ENCODE measurements at regions not wholly inside any gene's neighbourhood (a gene's known extent, or its start where the extent isn't known, plus 50 kb on each side); places are given as distances from the start of the nearest gene placed in this dataset.
"Not testable (repeated sequence)": the region's sequence is repeated elsewhere in the genome, so short reads cannot be mapped to it uniquely, and the experiment has no call there.

GRCh38 chr6:74343804-74344203 is 647.8 kb downstream of the CD109 start:
- Histone ChIP-seq H3K27ac (ENCODE audit: low read depth, low read length) (no peak overlapping the region), H3K4me3 (ENCODE audit: low read length in 3 of 3) (no peak overlapping the region), H3K27me3 (ENCODE audit: control insufficient read depth in 3 of 3, insufficient read depth in 3 of 3, low read length in 3 of 3) (no peaks in the 10 kb centered on the region), H3K9me3 (ENCODE audit: control insufficient read depth in 3 of 3, low read length in 3 of 3) (no peaks in the 10 kb centered on the region), H3K36me3 (ENCODE audit: control insufficient read depth in 3 of 3, insufficient read depth in 3 of 3, low read length in 3 of 3) (no peaks in the 10 kb centered on the region), H3K9ac (ENCODE audit: low read depth in 1 of 3, low read length in 3 of 3) (no peak overlapping the region), H3K4me1 (ENCODE audit: control insufficient read depth in 3 of 3, insufficient read depth in 3 of 3, low read length in 3 of 3) (peaks cover 0 to 3% (median 0%) of the 10 kb centered on the region in 3 donors)

- not testable (repeated sequence) for H3K9me3 ChIP-seq (ENCODE audit: control insufficient read depth in 3 of 3, low read length in 3 of 3); H3K4me3 ChIP-seq (ENCODE audit: low read length in 3 of 3); H3K27ac ChIP-seq (ENCODE audit: low read depth, low read length); H3K36me3 ChIP-seq (ENCODE audit: control insufficient read depth in 3 of 3, insufficient read depth in 3 of 3, low read length in 3 of 3); H3K9ac ChIP-seq (ENCODE audit: low read depth in 1 of 3, low read length in 3 of 3); H3K27me3 ChIP-seq (ENCODE audit: control insufficient read depth in 3 of 3, insufficient read depth in 3 of 3, low read length in 3 of 3); H3K4me1 ChIP-seq (ENCODE audit: control insufficient read depth in 3 of 3, insufficient read depth in 3 of 3, low read length in 3 of 3)
Observed at GRCh38 chr6:74343321-74343720, 647.3 kb downstream of the CD109 start.

- no peaks in the 10 kb centered on the region for H3K9me3 ChIP-seq (ENCODE audit: control insufficient read depth in 3 of 3, low read length in 3 of 3)
- no peaks in the 10 kb centered on the region for H3K27me3 ChIP-seq (ENCODE audit: control insufficient read depth in 3 of 3, insufficient read depth in 3 of 3, low read length in 3 of 3)
- no peaks in the 10 kb centered on the region for H3K36me3 ChIP-seq (ENCODE audit: control insufficient read depth in 3 of 3, insufficient read depth in 3 of 3, low read length in 3 of 3)
- no peak overlapping the region for H3K4me3 ChIP-seq (ENCODE audit: low read length in 3 of 3)
- H3K9ac ChIP-seq (ENCODE audit: low read depth in 1 of 3, low read length in 3 of 3): no peak overlapping the region
- H3K4me1 ChIP-seq (ENCODE audit: control insufficient read depth in 3 of 3, insufficient read depth in 3 of 3, low read length in 3 of 3): no peaks in the 10 kb centered on the region
- no peak overlapping the region for H3K27ac ChIP-seq (ENCODE audit: low read depth, low read length)
Observed at GRCh38 chr6:74334722-74335121, 638.7 kb downstream of the CD109 start.

- Histone ChIP-seq H3K36me3 (ENCODE audit: control insufficient read depth in 3 of 3, insufficient read depth in 3 of 3, low read length in 3 of 3) (no peaks in the 10 kb centered on the region), H3K27me3 (ENCODE audit: control insufficient read depth in 3 of 3, insufficient read depth in 3 of 3, low read length in 3 of 3) (no peaks in the 10 kb centered on the region), H3K9ac (ENCODE audit: low read depth in 1 of 3, low read length in 3 of 3) (no peak overlapping the region)
Observed at GRCh38 chr6:74333406-74333805, 637.4 kb downstream of the CD109 start.

GRCh38 chr6:74320715-74321114 is 624.7 kb downstream of the CD109 start:
- H3K4me3 ChIP-seq (ENCODE audit: low read length in 3 of 3): no peak overlapping the region
- H3K27ac ChIP-seq (ENCODE audit: low read depth, low read length): no peak overlapping the region
- H3K9me3 ChIP-seq (ENCODE audit: control insufficient read depth in 3 of 3, low read length in 3 of 3): no peaks in the 10 kb centered on the region

More at GRCh38 chr6:74333406-74333805, 637.4 kb downstream of the CD109 start:
- Histone ChIP-seq H3K27ac (ENCODE audit: low read depth, low read length) (no peak overlapping the region), H3K4me1 (ENCODE audit: control insufficient read depth in 3 of 3, insufficient read depth in 3 of 3, low read length in 3 of 3) (no peaks in the 10 kb centered on the region), H3K9me3 (ENCODE audit: control insufficient read depth in 3 of 3, low read length in 3 of 3) (no peaks in the 10 kb centered on the region), H3K4me3 (ENCODE audit: low read length in 3 of 3) (no peak overlapping the region)

GRCh38 chr6:74320074-74320473 is 624.1 kb downstream of the CD109 start:
- H3K4me1 ChIP-seq (ENCODE audit: control insufficient read depth in 3 of 3, insufficient read depth in 3 of 3, low read length in 3 of 3): no peaks in the 10 kb centered on the region
- no peaks in the 10 kb centered on the region for H3K36me3 ChIP-seq (ENCODE audit: control insufficient read depth in 3 of 3, insufficient read depth in 3 of 3, low read length in 3 of 3)
- H3K9ac ChIP-seq (ENCODE audit: low read depth in 1 of 3, low read length in 3 of 3): no peak overlapping the region
- H3K4me3 ChIP-seq (ENCODE audit: low read length in 3 of 3): no peak overlapping the region
- H3K27ac ChIP-seq (ENCODE audit: low read depth, low read length): no peak overlapping the region
- no peaks in the 10 kb centered on the region for H3K9me3 ChIP-seq (ENCODE audit: control insufficient read depth in 3 of 3, low read length in 3 of 3)
- no peaks in the 10 kb centered on the region for H3K27me3 ChIP-seq (ENCODE audit: control insufficient read depth in 3 of 3, insufficient read depth in 3 of 3, low read length in 3 of 3)

More at GRCh38 chr6:74320715-74321114, 624.7 kb downstream of the CD109 start:
- Histone ChIP-seq H3K9ac (ENCODE audit: low read depth in 1 of 3, low read length in 3 of 3) (no peak overlapping the region), H3K27me3 (ENCODE audit: control insufficient read depth in 3 of 3, insufficient read depth in 3 of 3, low read length in 3 of 3) (no peaks in the 10 kb centered on the region), H3K4me1 (ENCODE audit: control insufficient read depth in 3 of 3, insufficient read depth in 3 of 3, low read length in 3 of 3) (no peaks in the 10 kb centered on the region), H3K36me3 (ENCODE audit: control insufficient read depth in 3 of 3, insufficient read depth in 3 of 3, low read length in 3 of 3) (no peaks in the 10 kb centered on the region)

- no peaks in the 10 kb centered on the region for H3K27me3 ChIP-seq (ENCODE audit: control insufficient read depth in 3 of 3, insufficient read depth in 3 of 3, low read length in 3 of 3)
- H3K9ac ChIP-seq (ENCODE audit: low read depth in 1 of 3, low read length in 3 of 3): no peak overlapping the region
- no peaks in the 10 kb centered on the region for H3K4me1 ChIP-seq (ENCODE audit: control insufficient read depth in 3 of 3, insufficient read depth in 3 of 3, low read length in 3 of 3)
- no peaks in the 10 kb centered on the region for H3K9me3 ChIP-seq (ENCODE audit: control insufficient read depth in 3 of 3, low read length in 3 of 3)
- H3K36me3 ChIP-seq (ENCODE audit: control insufficient read depth in 3 of 3, insufficient read depth in 3 of 3, low read length in 3 of 3): no peaks in the 10 kb centered on the region
- no peak overlapping the region for H3K27ac ChIP-seq (ENCODE audit: low read depth, low read length)
- no peak overlapping the region for H3K4me3 ChIP-seq (ENCODE audit: low read length in 3 of 3)
Observed at GRCh38 chr6:74319292-74319691, 623.3 kb downstream of the CD109 start.

- Histone ChIP-seq H3K9ac (ENCODE audit: low read depth in 1 of 3, low read length in 3 of 3) (no peak overlapping the region), H3K36me3 (ENCODE audit: control insufficient read depth in 3 of 3, insufficient read depth in 3 of 3, low read length in 3 of 3) (no peaks in the 10 kb centered on the region), H3K4me1 (ENCODE audit: control insufficient read depth in 3 of 3, insufficient read depth in 3 of 3, low read length in 3 of 3) (no peaks in the 10 kb centered on the region), H3K27ac (ENCODE audit: low read depth, low read length) (no peak overlapping the region), H3K4me3 (ENCODE audit: low read length in 3 of 3) (no peak overlapping the region), H3K9me3 (ENCODE audit: control insufficient read depth in 3 of 3, low read length in 3 of 3) (no peaks in the 10 kb centered on the region), H3K27me3 (ENCODE audit: control insufficient read depth in 3 of 3, insufficient read depth in 3 of 3, low read length in 3 of 3) (no peaks in the 10 kb centered on the region)
Observed at GRCh38 chr6:74318738-74319137, 622.7 kb downstream of the CD109 start.

GRCh38 chr6:74312081-74312480 is 616.1 kb downstream of the CD109 start:
- Histone ChIP-seq H3K36me3 (ENCODE audit: control insufficient read depth in 3 of 3, insufficient read depth in 3 of 3, low read length in 3 of 3) (no peaks in the 10 kb centered on the region), H3K27me3 (ENCODE audit: control insufficient read depth in 3 of 3, insufficient read depth in 3 of 3, low read length in 3 of 3) (no peaks in the 10 kb centered on the region), H3K4me3 (ENCODE audit: low read length in 3 of 3) (no peak overlapping the region), H3K27ac (ENCODE audit: low read depth, low read length) (no peak overlapping the region), H3K9ac (ENCODE audit: low read depth in 1 of 3, low read length in 3 of 3) (no peak overlapping the region), H3K9me3 (ENCODE audit: control insufficient read depth in 3 of 3, low read length in 3 of 3) (no peaks in the 10 kb centered on the region), H3K4me1 (ENCODE audit: control insufficient read depth in 3 of 3, insufficient read depth in 3 of 3, low read length in 3 of 3) (no peaks in the 10 kb centered on the region)

GRCh38 chr6:74311431-74311830 is 615.4 kb downstream of the CD109 start:
- Histone ChIP-seq H3K27me3 (ENCODE audit: control insufficient read depth in 3 of 3, insufficient read depth in 3 of 3, low read length in 3 of 3) (no peaks in the 10 kb centered on the region), H3K36me3 (ENCODE audit: control insufficient read depth in 3 of 3, insufficient read depth in 3 of 3, low read length in 3 of 3) (no peaks in the 10 kb centered on the region), H3K4me3 (ENCODE audit: low read length in 3 of 3) (no peak overlapping the region), H3K27ac (ENCODE audit: low read depth, low read length) (no peak overlapping the region), H3K9ac (ENCODE audit: low read depth in 1 of 3, low read length in 3 of 3) (no peak overlapping the region), H3K4me1 (ENCODE audit: control insufficient read depth in 3 of 3, insufficient read depth in 3 of 3, low read length in 3 of 3) (no peaks in the 10 kb centered on the region), H3K9me3 (ENCODE audit: control insufficient read depth in 3 of 3, low read length in 3 of 3) (no peaks in the 10 kb centered on the region)

GRCh38 chr6:74289884-74290283 is 593.9 kb downstream of the CD109 start:
- Histone ChIP-seq H3K4me3 (ENCODE audit: low read length in 3 of 3) (no peak overlapping the region), H3K27ac (ENCODE audit: low read depth, low read length) (no peak overlapping the region), H3K9ac (ENCODE audit: low read depth in 1 of 3, low read length in 3 of 3) (no peak overlapping the region), H3K9me3 (ENCODE audit: control insufficient read depth in 3 of 3, low read length in 3 of 3) (no peaks in the 10 kb centered on the region), H3K4me1 (ENCODE audit: control insufficient read depth in 3 of 3, insufficient read depth in 3 of 3, low read length in 3 of 3) (peaks cover 0 to 2% (median 0%) of the 10 kb centered on the region in 3 donors), H3K36me3 (ENCODE audit: control insufficient read depth in 3 of 3, insufficient read depth in 3 of 3, low read length in 3 of 3) (no peaks in the 10 kb centered on the region), H3K27me3 (ENCODE audit: control insufficient read depth in 3 of 3, insufficient read depth in 3 of 3, low read length in 3 of 3) (no peaks in the 10 kb centered on the region)

Data from skeletal muscle tissue (tissue), 3 donors.